DMS53 treated with DMSO at 0.1 percent for 48 hours (cell line): ENCODE measurements at regions not wholly inside any gene's neighbourhood (a gene's known extent, or its start where the extent isn't known, plus 50 kb on each side); places are given as distances from the start of the nearest gene placed in this dataset.

Experiments used
- DNase-seq: peaks from one replicate; lab custom pipeline; 2025; ENCODE audit not compliant: unreplicated experiment; lab: John Stamatoyannopoulos, UW

DNA sequence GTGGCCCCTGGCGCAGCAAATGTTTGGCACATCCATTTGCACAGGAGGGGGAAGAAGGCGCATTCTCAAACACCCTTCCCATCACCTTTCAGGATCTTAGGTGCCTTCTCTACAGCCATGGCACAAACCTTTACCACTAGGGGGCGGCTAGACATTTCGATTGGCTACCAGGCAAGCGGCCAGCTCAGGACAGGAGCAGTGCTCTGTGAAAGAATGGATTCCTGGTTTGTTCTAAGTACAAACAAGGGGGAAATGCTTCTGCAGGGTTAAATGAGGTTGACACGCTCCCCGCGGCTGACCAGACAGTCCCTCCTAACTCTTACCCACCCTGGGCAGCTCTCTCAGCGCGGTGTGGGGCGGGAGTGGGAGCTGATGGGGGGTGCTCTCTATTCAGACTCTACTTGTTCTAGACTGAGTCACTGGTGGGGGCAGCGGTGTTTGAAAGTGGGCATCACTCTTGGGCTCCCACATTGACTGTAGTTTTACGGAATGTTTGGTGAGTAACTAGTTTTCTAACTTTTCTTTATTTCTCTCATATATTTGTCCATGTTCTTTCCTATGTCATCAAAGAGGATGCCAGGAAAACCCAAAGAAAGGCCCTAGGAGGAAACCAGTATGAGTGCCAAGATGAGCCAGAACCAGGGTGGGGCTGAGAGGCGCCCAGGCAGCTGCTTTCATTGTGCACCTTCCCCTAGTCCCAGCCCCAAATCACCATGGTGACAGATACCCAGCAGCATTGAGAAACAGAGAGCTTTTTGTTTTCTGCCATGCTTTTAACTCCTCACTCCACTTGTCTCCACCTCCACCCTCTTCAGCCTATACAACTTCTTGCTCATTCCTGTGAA is 61.4 kb upstream of the GPR158 start:
- peak; percentile 68 for DNase-seq

GRCh38 chr10:25114036-25114411 is 60.8 kb upstream of the GPR158 start:
- DNase-seq = no peak

DNA sequence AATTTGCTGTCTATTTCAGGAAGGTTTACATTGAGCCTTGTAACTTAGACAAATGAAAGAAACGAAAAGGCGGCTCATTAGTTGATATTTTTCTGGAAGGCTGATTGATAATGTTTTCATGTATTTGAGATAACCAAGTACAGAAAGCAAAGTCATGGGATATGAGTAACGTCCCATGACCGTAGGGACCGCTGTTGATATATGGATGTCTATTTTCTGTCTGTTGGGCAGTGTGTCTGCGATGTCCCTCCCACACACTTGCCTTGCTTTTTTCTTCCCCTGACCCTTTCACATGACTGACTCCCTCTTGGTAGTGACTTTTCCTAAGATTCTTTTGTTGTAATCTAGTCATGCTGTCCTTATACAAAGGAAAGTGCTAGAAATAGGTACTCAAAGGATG is 57.0 kb upstream of the GPR158 start:
- DNase-seq = no peak

DNA sequence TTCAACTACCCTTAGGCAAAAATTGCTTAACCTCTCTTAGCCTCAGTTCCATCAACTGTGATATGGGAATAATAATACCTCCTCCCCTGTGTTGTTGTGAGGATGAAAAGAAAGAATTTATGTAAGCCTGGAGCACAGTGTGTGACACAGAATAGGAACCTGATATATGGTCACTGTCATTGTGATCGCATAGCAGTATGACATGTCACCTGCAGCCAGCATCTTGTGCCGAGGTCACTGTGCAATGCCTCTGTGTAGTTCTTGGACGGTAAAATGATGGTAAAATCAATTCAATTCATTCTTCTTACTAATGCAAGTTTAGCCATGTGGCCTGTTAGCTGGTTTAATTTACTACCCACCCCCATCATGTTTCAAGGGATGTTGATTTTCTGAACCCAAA is 54.6 kb upstream of the GPR158 start:
- no peak for DNase-seq
